Amniotic epithelial cell (primary cell): ENCODE measurements at regions not wholly inside any gene's neighbourhood (a gene's known extent, or its start where the extent isn't known, plus 50 kb on each side); places are given as distances from the start of the nearest gene placed in this dataset.

Experiments used
- DNase-seq: peaks from one replicate; pipeline ENCODE4 v3.0.0-alpha.2; 2010; ENCODE audit warnings: low read depth

- DNase-seq: peak; percentile 74
Measured at GRCh38 chr2:238688193-238689153, 159.4 kb upstream of the TWIST2 start.

- DNase-seq: no peak
Measured at GRCh38 chr2:238689331-238689730, 158.6 kb upstream of the TWIST2 start.

GRCh38 chr2:238689871-238690389 is 158.0 kb upstream of the TWIST2 start:
- DNase-seq: no peak

GRCh38 chr2:238690511-238690910 is 157.4 kb upstream of the TWIST2 start:
- DNase-seq: no peak

- DNase-seq: no peak
Measured at GRCh38 chr2:238691596-238692491, 156.0 kb upstream of the TWIST2 start.

GRCh38 chr2:238692562-238692961 is 155.3 kb upstream of the TWIST2 start:
- DNase-seq: no peak

- DNase-seq: no peak
Measured at GRCh38 chr2:238693337-238694093, 154.4 kb upstream of the TWIST2 start.

GRCh38 chr2:238694136-238694755 is 153.6 kb upstream of the TWIST2 start:
- DNase-seq: no peak

GRCh38 chr2:238694922-238695321 is 153.0 kb upstream of the TWIST2 start:
- no peak for DNase-seq

GRCh38 chr2:238695538-238695937 is 152.3 kb upstream of the TWIST2 start:
- no peak for DNase-seq

- DNase-seq: no peak
Measured at GRCh38 chr2:238696331-238696730, 151.6 kb upstream of the TWIST2 start.

- DNase-seq: no peak
Measured at GRCh38 chr2:238696786-238697185, 151.1 kb upstream of the TWIST2 start.

GRCh38 chr2:238697193-238698071 is 150.5 kb upstream of the TWIST2 start:
- DNase-seq: no peak

GRCh38 chr2:238698072-238698352 is 149.9 kb upstream of the TWIST2 start:
- DNase-seq: no peak

- DNase-seq: no peak
Measured at GRCh38 chr2:238698451-238699306, 149.2 kb upstream of the TWIST2 start.

GRCh38 chr2:238699307-238700116 is 148.4 kb upstream of the TWIST2 start:
- DNase-seq: no peak

GRCh38 chr2:238700117-238700457 is 147.8 kb upstream of the TWIST2 start:
- peak; percentile 90 for DNase-seq

GRCh38 chr2:238700506-238701340 is 147.2 kb upstream of the TWIST2 start:
- no peak for DNase-seq
